B cell (primary cell): ENCODE measurements at regions not wholly inside any gene's neighbourhood (a gene's known extent, or its start where the extent isn't known, plus 50 kb on each side); places are given as distances from the start of the nearest gene placed in this dataset.

Source experiments
- EZH2 ChIP-seq: IDR thresholded peaks from 2 replicates; pipeline ENCODE4 v1.6.1; 2012; ENCODE audit warnings: borderline replicate concordance, low read depth, mild to moderate bottlenecking, moderate library complexity, low read length; ENCODE audit not compliant: insufficient read depth, poor library complexity, severe bottlenecking
- TF ChIP-seq, protein P1 (sequence below): fragments of 200-600 bp; IDR thresholded peaks from one replicate; pipeline ENCODE4 v1.8.0; 2022; ENCODE audit warnings: antibody characterized with exemption, mild to moderate bottlenecking

DNA sequence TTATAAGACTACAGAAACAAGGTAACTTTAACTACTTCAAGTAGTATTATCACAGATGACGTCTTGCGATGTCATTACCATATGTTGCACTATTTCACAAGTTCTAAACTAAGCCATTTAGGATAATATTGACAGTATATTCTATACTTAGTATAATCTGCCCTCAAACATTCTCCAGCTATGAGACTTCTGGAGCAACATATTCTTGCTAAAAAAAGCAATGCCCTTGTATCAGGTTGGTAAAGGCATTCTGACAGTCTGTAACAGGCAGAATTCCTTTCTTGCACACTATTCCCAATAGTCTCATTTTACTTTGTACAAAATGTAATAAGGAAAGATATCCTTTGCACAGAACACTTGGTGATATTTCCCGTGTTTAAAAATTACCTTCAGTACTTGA, 694.8 kb upstream of the PKDCC start:
- TF ChIP-seq, protein P1, sequence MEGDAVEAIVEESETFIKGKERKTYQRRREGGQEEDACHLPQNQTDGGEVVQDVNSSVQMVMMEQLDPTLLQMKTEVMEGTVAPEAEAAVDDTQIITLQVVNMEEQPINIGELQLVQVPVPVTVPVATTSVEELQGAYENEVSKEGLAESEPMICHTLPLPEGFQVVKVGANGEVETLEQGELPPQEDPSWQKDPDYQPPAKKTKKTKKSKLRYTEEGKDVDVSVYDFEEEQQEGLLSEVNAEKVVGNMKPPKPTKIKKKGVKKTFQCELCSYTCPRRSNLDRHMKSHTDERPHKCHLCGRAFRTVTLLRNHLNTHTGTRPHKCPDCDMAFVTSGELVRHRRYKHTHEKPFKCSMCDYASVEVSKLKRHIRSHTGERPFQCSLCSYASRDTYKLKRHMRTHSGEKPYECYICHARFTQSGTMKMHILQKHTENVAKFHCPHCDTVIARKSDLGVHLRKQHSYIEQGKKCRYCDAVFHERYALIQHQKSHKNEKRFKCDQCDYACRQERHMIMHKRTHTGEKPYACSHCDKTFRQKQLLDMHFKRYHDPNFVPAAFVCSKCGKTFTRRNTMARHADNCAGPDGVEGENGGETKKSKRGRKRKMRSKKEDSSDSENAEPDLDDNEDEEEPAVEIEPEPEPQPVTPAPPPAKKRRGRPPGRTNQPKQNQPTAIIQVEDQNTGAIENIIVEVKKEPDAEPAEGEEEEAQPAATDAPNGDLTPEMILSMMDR: no peak
- no peak for TF ChIP-seq EZH2
